ENCODE measurements at regions not wholly inside any gene's neighbourhood (a gene's known extent, or its start where the extent isn't known, plus 50 kb on each side); places are given as distances from the start of the nearest gene placed in this dataset.

- no peak overlapping the region for H3K27ac ChIP-seq (ENCODE audit: low read depth in 1 of 2, low read length in 2 of 2)
- H3K4me3 ChIP-seq (ENCODE audit: low read length), result no peak overlapping the region
- TF ChIP-seq CTCF (IDR thresholded peaks at IDR 0.05), result no peak
- no peaks in the 10 kb centered on the region for H3K9me3 ChIP-seq (ENCODE audit: control insufficient read depth in 1 of 2, insufficient read depth in 1 of 2, low read length in 2 of 2)
- no peaks in the 10 kb centered on the region for H3K4me1 Mint-ChIP-seq (ENCODE audit: low read depth)
- no peaks in the 10 kb centered on the region for H3K9me3 Mint-ChIP-seq
- ChIA-PET CTCF (no interaction called here), POLR2A (no interaction called here)
- H3K27me3 ChIP-seq (ENCODE audit: control insufficient read depth in 1 of 2, insufficient read depth in 2 of 2, low read length in 2 of 2), result no peaks in the 10 kb centered on the region
- H3K36me3 Mint-ChIP-seq (ENCODE audit: low read depth), result no peaks in the 10 kb centered on the region
- H3K4me1 ChIP-seq (ENCODE audit: insufficient read depth, low read length), result no peaks in the 10 kb centered on the region
- DNase-seq, result no peak
- intact Hi-C loops (cut with DNase I, micrococcal nuclease), result no loop called here
- H3K27ac Mint-ChIP-seq, result no peak overlapping the region
- no peak overlapping the region for H3K4me3 Mint-ChIP-seq
- ATAC-seq (ENCODE audit: poor library complexity), result no peak
- H3K27me3 Mint-ChIP-seq, result no peaks in the 10 kb centered on the region
- H3K36me3 ChIP-seq (ENCODE audit: insufficient read depth, low read length), result no peaks in the 10 kb centered on the region
Measured at GRCh38 chr3:28799084-28799483, 450.5 kb upstream of the AZI2 start.

- no peak for TF ChIP-seq CTCF (IDR thresholded peaks at IDR 0.05)
- CTCF ChIA-PET, result no interaction called here
- H3K27ac ChIP-seq (ENCODE audit: low read depth in 1 of 2, low read length in 2 of 2), result no peak overlapping the region
- no peaks in the 10 kb centered on the region for H3K9me3 ChIP-seq (ENCODE audit: control insufficient read depth in 1 of 2, insufficient read depth in 1 of 2, low read length in 2 of 2)
- intact Hi-C loops (cut with DNase I, micrococcal nuclease), result no loop called here
- no peaks in the 10 kb centered on the region for H3K27me3 ChIP-seq (ENCODE audit: control insufficient read depth in 1 of 2, insufficient read depth in 2 of 2, low read length in 2 of 2)
- H3K9me3 Mint-ChIP-seq, result no peaks in the 10 kb centered on the region
- H3K4me3 Mint-ChIP-seq, result no peak overlapping the region
- no peaks in the 10 kb centered on the region for H3K4me1 Mint-ChIP-seq (ENCODE audit: low read depth)
- ATAC-seq (ENCODE audit: poor library complexity) (no peak), DNase-seq (no peak)
- POLR2A ChIA-PET, result no interaction called here
- no peaks in the 10 kb centered on the region for H3K36me3 ChIP-seq (ENCODE audit: insufficient read depth, low read length)
- no peak overlapping the region for H3K27ac Mint-ChIP-seq
- H3K4me3 ChIP-seq (ENCODE audit: low read length), result no peak overlapping the region
- H3K36me3 Mint-ChIP-seq (ENCODE audit: low read depth), result no peaks in the 10 kb centered on the region
- H3K4me1 ChIP-seq (ENCODE audit: insufficient read depth, low read length), result no peaks in the 10 kb centered on the region
- no peaks in the 10 kb centered on the region for H3K27me3 Mint-ChIP-seq
Measured at GRCh38 chr3:28800203-28800602, 451.6 kb upstream of the AZI2 start.

- H3K4me1 Mint-ChIP-seq (ENCODE audit: low read depth), result no peaks in the 10 kb centered on the region
- Histone ChIP-seq H3K36me3 (ENCODE audit: insufficient read depth, low read length) (no peaks in the 10 kb centered on the region), H3K4me3 (ENCODE audit: low read length) (no peak overlapping the region), H3K4me1 (ENCODE audit: insufficient read depth, low read length) (no peaks in the 10 kb centered on the region), H3K9me3 (ENCODE audit: control insufficient read depth in 1 of 2, insufficient read depth in 1 of 2, low read length in 2 of 2) (peaks cover 0 to 14% of the 10 kb centered on the region in 2 experiments), H3K27me3 (ENCODE audit: control insufficient read depth in 1 of 2, insufficient read depth in 2 of 2, low read length in 2 of 2) (no peaks in the 10 kb centered on the region), H3K27ac (ENCODE audit: low read depth in 1 of 2, low read length in 2 of 2) (no peak overlapping the region)
- no peak overlapping the region for H3K4me3 Mint-ChIP-seq
- POLR2A ChIA-PET, result no interaction called here
- DNase-seq, result no peak
- no peaks in the 10 kb centered on the region for H3K9me3 Mint-ChIP-seq
- CTCF ChIA-PET, result no interaction called here
- H3K36me3 Mint-ChIP-seq (ENCODE audit: low read depth), result no peaks in the 10 kb centered on the region
- no peak overlapping the region for H3K27ac Mint-ChIP-seq
- intact Hi-C loops (cut with DNase I, micrococcal nuclease), result no loop called here
- no peak for TF ChIP-seq CTCF (IDR thresholded peaks at IDR 0.05)
- H3K27me3 Mint-ChIP-seq, result no peaks in the 10 kb centered on the region
- no peak for ATAC-seq (ENCODE audit: poor library complexity)
Measured at GRCh38 chr3:28808068-28808467, 459.4 kb upstream of the AZI2 start.
